ENCODE measurements at regions not wholly inside any gene's neighbourhood (a gene's known extent, or its start where the extent isn't known, plus 50 kb on each side); places are given as distances from the start of the nearest gene placed in this dataset.

GRCh38 chr10:130481076-130481930 is 345.1 kb downstream of the GLRX3 start:
- Histone ChIP-seq H3K36me3 (ENCODE audit: insufficient read depth) (no peaks in the 10 kb centered on the region), H4K20me1 (replicated peaks; ENCODE audit: insufficient read depth) (no peaks in the 10 kb centered on the region), H3K79me2 (replicated peaks; ENCODE audit: insufficient read depth) (no peaks in the 10 kb centered on the region), H3K4me1 (ENCODE audit: insufficient read depth) (no peaks in the 10 kb centered on the region), H3K27me3 (ENCODE audit: insufficient read depth) (no peaks in the 10 kb centered on the region), H2AFZ (no peak overlapping the region), H3K27ac (ENCODE audit: low read depth) (no peak overlapping the region), H3K4me2 (no peak overlapping the region), H3K9me2 (ENCODE audit: insufficient read depth) (no peaks in the 10 kb centered on the region), H3K4me3 (no peak overlapping the region), H3F3A (replicated peaks; ENCODE audit: low read depth) (no peaks in the 10 kb centered on the region)
- TF ChIP-seq EZH2 (IDR thresholded peaks at IDR 0.05; ENCODE audit: low read depth, unreplicated experiment) (no peak), EZH2phosphoT487 (IDR thresholded peaks at IDR 0.05; ENCODE audit: unreplicated experiment) (no peak), JUNB (IDR thresholded peaks at IDR 0.05; ENCODE audit: unreplicated experiment) (no peak), NANOG (IDR thresholded peaks at IDR 0.05; ENCODE audit: borderline replicate concordance) (no peak)
- no peak for ATAC-seq
- Mint-ChIP-seq H3K27ac (no peak overlapping the region), H3K9me3 (peaks cover 99% of the 10 kb centered on the region), H3K27me3 (ENCODE audit: insufficient read depth, low read depth, poor library complexity) (no peaks in the 10 kb centered on the region), H3K4me1 (no peaks in the 10 kb centered on the region), H3K36me3 (ENCODE audit: low read depth) (peaks cover 36% of the 10 kb centered on the region), H3K4me3 (no peak overlapping the region)
- no peak for DNase-seq (ENCODE audit: low spot score)

- no peak for ATAC-seq
- peaks cover 36% of the 10 kb centered on the region for H3K36me3 Mint-ChIP-seq (ENCODE audit: low read depth)
- no peaks in the 10 kb centered on the region for H3K27me3 Mint-ChIP-seq (ENCODE audit: insufficient read depth, low read depth, poor library complexity)
- DNase-seq (ENCODE audit: low spot score) = no peak
- H3K36me3 ChIP-seq (ENCODE audit: insufficient read depth) = no peaks in the 10 kb centered on the region
- H3K4me1 ChIP-seq (ENCODE audit: insufficient read depth) = no peaks in the 10 kb centered on the region
- no peaks in the 10 kb centered on the region for H3K79me2 ChIP-seq (replicated peaks; ENCODE audit: insufficient read depth)
- peaks cover 99% of the 10 kb centered on the region for H3K9me3 Mint-ChIP-seq
- H3F3A ChIP-seq (replicated peaks; ENCODE audit: low read depth) = no peaks in the 10 kb centered on the region
- no peaks in the 10 kb centered on the region for H3K9me2 ChIP-seq (ENCODE audit: insufficient read depth)
- H3K27ac Mint-ChIP-seq = no peak overlapping the region
- H3K4me3 ChIP-seq = no peak overlapping the region
- H3K4me2 ChIP-seq = no peak overlapping the region
- no peak overlapping the region for H2AFZ ChIP-seq
- no peaks in the 10 kb centered on the region for H3K27me3 ChIP-seq (ENCODE audit: insufficient read depth)
- no peak overlapping the region for H3K4me3 Mint-ChIP-seq
- H3K27ac ChIP-seq (ENCODE audit: low read depth) = no peak overlapping the region
- no peaks in the 10 kb centered on the region for H3K4me1 Mint-ChIP-seq
- H4K20me1 ChIP-seq (replicated peaks; ENCODE audit: insufficient read depth) = no peaks in the 10 kb centered on the region
- no peak for TF ChIP-seq REST (IDR thresholded peaks at IDR 0.05; ENCODE audit: unreplicated experiment)
- TF ChIP-seq EZH2phosphoT487 (IDR thresholded peaks at IDR 0.05; ENCODE audit: unreplicated experiment) = no peak
- TF ChIP-seq ZNF331 (CRISPR knock-in tag; IDR thresholded peaks at IDR 0.05; ENCODE audit: low read depth) = no peak
- no peak for TF ChIP-seq ETS1 (IDR thresholded peaks at IDR 0.05)
- no peak for TF ChIP-seq CREB1 (CRISPR knock-in tag; IDR thresholded peaks at IDR 0.05; ENCODE audit: low read depth)
- no peak for TF ChIP-seq ZNF114 (CRISPR knock-in tag; IDR thresholded peaks at IDR 0.05)
- no peak for TF ChIP-seq ZNF462 (CRISPR knock-in tag; IDR thresholded peaks at IDR 0.05)
- no peak for TF ChIP-seq STAT1 (IDR thresholded peaks at IDR 0.05; ENCODE audit: unreplicated experiment)
These were observed 345.7 kb downstream of the GLRX3 start for GRCh38 chr10:130481936-130482335.

Measured in GM23338 (cell line).